ENCODE measurements at regions not wholly inside any gene's neighbourhood (a gene's known extent, or its start where the extent isn't known, plus 50 kb on each side); places are given as distances from the start of the nearest gene placed in this dataset.
A peak's percentile ranks its signal among the peaks of the same experiment; 100 is the strongest.

DNA sequence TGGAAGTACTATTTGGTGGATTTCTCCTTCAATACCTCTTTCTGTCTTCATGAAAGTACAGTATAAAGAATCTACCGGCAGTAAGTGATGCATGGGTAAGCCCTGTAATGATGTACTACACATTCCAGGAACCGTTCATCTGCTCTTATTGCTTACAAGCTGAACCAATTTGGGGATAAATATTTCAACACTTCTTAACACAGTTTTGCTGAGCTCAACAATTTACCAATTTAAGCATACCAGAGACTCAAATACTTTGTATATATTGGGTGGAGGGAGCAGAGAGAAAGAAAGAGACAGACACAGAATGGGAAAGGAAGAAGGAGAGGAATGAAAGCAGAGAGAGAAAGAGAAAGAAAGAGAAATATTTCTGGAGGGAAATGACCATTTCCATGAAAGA is 821.1 kb upstream of the FLRT2 start:
- H3K23ac ChIP-seq (ENCODE audit: low read length): no peak overlapping the region
- no peak for DNase-seq
- H4K12ac ChIP-seq (ENCODE audit: low read depth, low read length): no peak overlapping the region
- H3K4ac ChIP-seq (ENCODE audit: low read depth, low read length): no peak overlapping the region
- no peak overlapping the region for H2AK5ac ChIP-seq (ENCODE audit: low read length)
- no peaks in the 10 kb centered on the region for H3K9me3 ChIP-seq (ENCODE audit: insufficient read depth, low read depth, low read length)
- WGBS (ENCODE audit: extremely low coverage, insufficient coverage, insufficient read length): no CpG with 5 or more reads among the region's 2 CpGs
- H2BK120ac ChIP-seq (ENCODE audit: insufficient read depth, low read length, poor library complexity): no peak overlapping the region
- no peak overlapping the region for H3K18ac ChIP-seq (ENCODE audit: low read length)
- no peak overlapping the region for H3K14ac ChIP-seq (ENCODE audit: low read length)
- H3K27ac ChIP-seq (ENCODE audit: low read depth, low read length): no peak overlapping the region
- H3K9ac ChIP-seq (ENCODE audit: low read length): no peak overlapping the region
- no peak overlapping the region for H3K4me3 ChIP-seq (ENCODE audit: low read depth, low read length)
- no peaks in the 10 kb centered on the region for H3K4me1 ChIP-seq (ENCODE audit: control insufficient read depth in 1 of 2, insufficient read depth in 2 of 2, low read length in 2 of 2)
- no peaks in the 10 kb centered on the region for H3K79me2 ChIP-seq (ENCODE audit: control insufficient read depth, insufficient read depth, low read length, poor library complexity)
- no peak overlapping the region for H2BK5ac ChIP-seq (ENCODE audit: low read depth, low read length, poor library complexity)
- H3K4me2 ChIP-seq (ENCODE audit: low read length): no peak overlapping the region
- no peak overlapping the region for H4K91ac ChIP-seq (ENCODE audit: low read depth, low read length)
- H3K27me3 ChIP-seq (ENCODE audit: insufficient read depth, low read length): no peaks in the 10 kb centered on the region
- no peaks in the 10 kb centered on the region for H3K79me1 ChIP-seq (ENCODE audit: low read length)
- H4K8ac ChIP-seq (ENCODE audit: low read depth, low read length): no peak overlapping the region
- H2BK12ac ChIP-seq (ENCODE audit: low read length): no peak overlapping the region
- H2AFZ ChIP-seq (ENCODE audit: insufficient read depth, low read length, poor library complexity): no peak overlapping the region
- H3K36me3 ChIP-seq (ENCODE audit: control insufficient read depth in 1 of 2, insufficient read depth in 2 of 2, low read length in 2 of 2): no peaks in the 10 kb centered on the region

DNA sequence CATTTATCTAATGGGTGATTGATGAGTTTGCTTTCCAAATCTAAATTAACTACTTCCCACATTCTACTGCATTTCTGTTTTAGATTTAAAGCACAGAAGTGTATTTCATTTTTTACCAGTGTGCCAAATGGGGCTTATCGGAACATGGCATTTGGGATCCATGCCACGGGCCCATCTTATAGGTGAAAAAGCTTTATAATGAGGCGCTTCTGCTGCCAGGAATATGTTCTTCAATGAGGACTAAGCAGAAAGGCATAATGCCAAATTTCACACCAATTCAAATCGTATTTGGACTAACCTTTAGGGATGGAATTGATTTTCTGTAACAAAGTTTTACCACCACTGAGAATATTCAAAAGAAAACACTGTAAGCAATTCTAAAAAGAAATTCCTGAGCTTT is 803.5 kb upstream of the FLRT2 start:
- no CpG with 5 or more reads among the region's 4 CpGs for WGBS (ENCODE audit: extremely low coverage, insufficient coverage, insufficient read length)
- H3K27ac ChIP-seq (ENCODE audit: low read depth, low read length): no peak overlapping the region

DNA sequence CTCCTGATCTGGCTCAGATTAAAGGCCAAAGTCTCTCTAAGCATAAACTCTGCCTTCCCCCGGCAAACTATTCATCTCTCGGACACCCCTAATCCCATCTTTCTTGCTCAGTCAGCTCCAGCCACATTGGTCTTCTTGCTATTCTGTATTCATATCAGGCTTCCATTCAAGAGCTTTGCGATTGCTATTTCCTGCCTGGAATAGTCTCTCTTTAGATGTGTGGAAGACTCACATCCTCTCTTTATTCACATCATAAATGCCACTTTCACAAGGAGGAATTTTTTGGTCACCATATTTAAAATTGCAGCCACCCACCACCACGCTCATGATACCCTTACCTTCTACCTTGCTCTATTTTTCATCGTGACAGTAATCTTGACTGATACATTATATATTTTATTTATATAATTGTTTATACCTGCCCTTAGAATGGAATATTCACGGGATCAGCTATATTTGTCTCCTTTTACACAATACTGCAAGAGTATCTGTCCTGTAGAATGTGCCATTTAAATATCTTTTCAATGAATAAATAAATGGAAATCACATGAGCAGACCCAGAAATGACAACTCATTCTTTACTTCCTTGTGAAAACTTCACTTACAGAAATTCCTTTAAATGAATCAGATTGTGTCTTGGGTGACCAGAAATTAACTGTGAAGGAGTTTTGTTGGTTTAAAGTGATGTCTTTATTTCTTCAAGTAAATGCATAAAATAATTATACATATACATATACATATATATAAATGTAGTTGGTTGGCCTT is 780.6 kb upstream of the FLRT2 start:
- H3K14ac ChIP-seq (ENCODE audit: low read length): no peak overlapping the region
- no peaks in the 10 kb centered on the region for H3K36me3 ChIP-seq (ENCODE audit: control insufficient read depth in 1 of 2, insufficient read depth in 2 of 2, low read length in 2 of 2)
- no peak overlapping the region for H2AFZ ChIP-seq (ENCODE audit: insufficient read depth, low read length, poor library complexity)
- no peak overlapping the region for H3K4me2 ChIP-seq (ENCODE audit: low read length)
- no peak overlapping the region for H2AK5ac ChIP-seq (ENCODE audit: low read length)
- H3K9ac ChIP-seq (ENCODE audit: low read length): no peak overlapping the region
- no peak overlapping the region for H3K4me3 ChIP-seq (ENCODE audit: low read depth, low read length)
- H3K79me1 ChIP-seq (ENCODE audit: low read length): no peaks in the 10 kb centered on the region
- H3K27me3 ChIP-seq (ENCODE audit: insufficient read depth, low read length): no peaks in the 10 kb centered on the region
- no peaks in the 10 kb centered on the region for H3K4me1 ChIP-seq (ENCODE audit: control insufficient read depth in 1 of 2, insufficient read depth in 2 of 2, low read length in 2 of 2)
- no peaks in the 10 kb centered on the region for H3K79me2 ChIP-seq (ENCODE audit: control insufficient read depth, insufficient read depth, low read length, poor library complexity)
- no peak overlapping the region for H4K91ac ChIP-seq (ENCODE audit: low read depth, low read length)
- H2BK120ac ChIP-seq (ENCODE audit: insufficient read depth, low read length, poor library complexity): no peak overlapping the region
- no peak overlapping the region for H2BK5ac ChIP-seq (ENCODE audit: low read depth, low read length, poor library complexity)
- DNase-seq: no peak
- no peak overlapping the region for H3K4ac ChIP-seq (ENCODE audit: low read depth, low read length)
- no peak overlapping the region for H3K27ac ChIP-seq (ENCODE audit: low read depth, low read length)
- no peak overlapping the region for H4K12ac ChIP-seq (ENCODE audit: low read depth, low read length)
- no peaks in the 10 kb centered on the region for H3K9me3 ChIP-seq (ENCODE audit: insufficient read depth, low read depth, low read length)
- no peak overlapping the region for H3K23ac ChIP-seq (ENCODE audit: low read length)
- WGBS (ENCODE audit: extremely low coverage, insufficient coverage, insufficient read length): no CpG with 5 or more reads among the region's 6 CpGs
- H4K8ac ChIP-seq (ENCODE audit: low read depth, low read length): no peak overlapping the region
- H3K18ac ChIP-seq (ENCODE audit: low read length): no peak overlapping the region
- H2BK12ac ChIP-seq (ENCODE audit: low read length): no peak overlapping the region

More for the DNA sequence above, 803.5 kb upstream of the FLRT2 start:
- Histone ChIP-seq H3K4me2 (ENCODE audit: low read length) (no peak overlapping the region), H3K79me1 (ENCODE audit: low read length) (no peaks in the 10 kb centered on the region), H3K4me3 (ENCODE audit: low read depth, low read length) (no peak overlapping the region), H4K8ac (ENCODE audit: low read depth, low read length) (no peak overlapping the region), H3K27me3 (ENCODE audit: insufficient read depth, low read length) (no peaks in the 10 kb centered on the region), H2AFZ (ENCODE audit: insufficient read depth, low read length, poor library complexity) (no peak overlapping the region), H2BK12ac (ENCODE audit: low read length) (no peak overlapping the region), H3K23ac (ENCODE audit: low read length) (no peak overlapping the region), H4K12ac (ENCODE audit: low read depth, low read length) (no peak overlapping the region), H3K36me3 (ENCODE audit: control insufficient read depth in 1 of 2, insufficient read depth in 2 of 2, low read length in 2 of 2) (no peaks in the 10 kb centered on the region), H2BK120ac (ENCODE audit: insufficient read depth, low read length, poor library complexity) (no peak overlapping the region), H4K91ac (ENCODE audit: low read depth, low read length) (no peak overlapping the region), H3K79me2 (ENCODE audit: control insufficient read depth, insufficient read depth, low read length, poor library complexity) (no peaks in the 10 kb centered on the region), H3K9me3 (ENCODE audit: insufficient read depth, low read depth, low read length) (no peaks in the 10 kb centered on the region), H3K4me1 (ENCODE audit: control insufficient read depth in 1 of 2, insufficient read depth in 2 of 2, low read length in 2 of 2) (no peaks in the 10 kb centered on the region), H2BK5ac (ENCODE audit: low read depth, low read length, poor library complexity) (no peak overlapping the region), H3K18ac (ENCODE audit: low read length) (no peak overlapping the region), H3K9ac (ENCODE audit: low read length) (no peak overlapping the region), H2AK5ac (ENCODE audit: low read length) (no peak overlapping the region), H3K14ac (ENCODE audit: low read length) (no peak overlapping the region), H3K4ac (ENCODE audit: low read depth, low read length) (no peak overlapping the region)
- no peak for DNase-seq

DNA sequence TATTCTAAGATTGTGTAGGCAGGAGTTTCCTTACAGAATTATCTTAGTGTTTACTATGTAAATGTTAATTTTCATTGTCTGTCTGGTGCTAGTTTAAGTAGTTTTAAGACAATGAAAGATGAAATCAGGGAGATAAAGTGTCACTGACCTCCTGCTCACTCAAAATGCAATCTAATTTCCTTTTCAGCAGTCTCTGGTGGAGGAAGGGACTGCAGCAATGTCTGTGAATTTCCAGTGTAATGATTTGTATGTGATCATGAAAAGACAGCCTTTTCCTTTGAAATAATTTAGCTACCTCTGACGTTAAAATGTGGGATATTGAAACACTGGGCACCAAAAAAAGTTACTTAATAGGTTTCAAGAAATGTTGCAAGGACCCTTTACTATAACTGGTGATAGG is 779.7 kb upstream of the FLRT2 start:
- no peaks in the 10 kb centered on the region for H3K79me1 ChIP-seq (ENCODE audit: low read length)
- no peak overlapping the region for H2BK5ac ChIP-seq (ENCODE audit: low read depth, low read length, poor library complexity)
- H3K79me2 ChIP-seq (ENCODE audit: control insufficient read depth, insufficient read depth, low read length, poor library complexity): no peaks in the 10 kb centered on the region
- WGBS (ENCODE audit: extremely low coverage, insufficient coverage, insufficient read length): no CpG with 5 or more reads among the region's 1 CpG
- no peak overlapping the region for H4K12ac ChIP-seq (ENCODE audit: low read depth, low read length)
- peak overlapping the region; percentile 33 for H3K27ac ChIP-seq (ENCODE audit: low read depth, low read length)
- no peaks in the 10 kb centered on the region for H3K36me3 ChIP-seq (ENCODE audit: control insufficient read depth in 1 of 2, insufficient read depth in 2 of 2, low read length in 2 of 2)
- H3K14ac ChIP-seq (ENCODE audit: low read length): no peak overlapping the region
- H3K9ac ChIP-seq (ENCODE audit: low read length): no peak overlapping the region
- no peak overlapping the region for H3K4me2 ChIP-seq (ENCODE audit: low read length)
- no peak overlapping the region for H2AFZ ChIP-seq (ENCODE audit: insufficient read depth, low read length, poor library complexity)
- DNase-seq: no peak
- no peak overlapping the region for H4K91ac ChIP-seq (ENCODE audit: low read depth, low read length)
- H3K4me3 ChIP-seq (ENCODE audit: low read depth, low read length): no peak overlapping the region
- H2BK120ac ChIP-seq (ENCODE audit: insufficient read depth, low read length, poor library complexity): no peak overlapping the region
- H4K8ac ChIP-seq (ENCODE audit: low read depth, low read length): no peak overlapping the region
- H2AK5ac ChIP-seq (ENCODE audit: low read length): no peak overlapping the region
- no peaks in the 10 kb centered on the region for H3K4me1 ChIP-seq (ENCODE audit: control insufficient read depth in 1 of 2, insufficient read depth in 2 of 2, low read length in 2 of 2)
- no peaks in the 10 kb centered on the region for H3K27me3 ChIP-seq (ENCODE audit: insufficient read depth, low read length)
- no peak overlapping the region for H3K4ac ChIP-seq (ENCODE audit: low read depth, low read length)
- H3K9me3 ChIP-seq (ENCODE audit: insufficient read depth, low read depth, low read length): no peaks in the 10 kb centered on the region
- no peak overlapping the region for H3K18ac ChIP-seq (ENCODE audit: low read length)
- H2BK12ac ChIP-seq (ENCODE audit: low read length): no peak overlapping the region
- H3K23ac ChIP-seq (ENCODE audit: low read length): no peak overlapping the region
